ENCODE measurements at regions not wholly inside any gene's neighbourhood (a gene's known extent, or its start where the extent isn't known, plus 50 kb on each side); places are given as distances from the start of the nearest gene placed in this dataset.

DNA sequence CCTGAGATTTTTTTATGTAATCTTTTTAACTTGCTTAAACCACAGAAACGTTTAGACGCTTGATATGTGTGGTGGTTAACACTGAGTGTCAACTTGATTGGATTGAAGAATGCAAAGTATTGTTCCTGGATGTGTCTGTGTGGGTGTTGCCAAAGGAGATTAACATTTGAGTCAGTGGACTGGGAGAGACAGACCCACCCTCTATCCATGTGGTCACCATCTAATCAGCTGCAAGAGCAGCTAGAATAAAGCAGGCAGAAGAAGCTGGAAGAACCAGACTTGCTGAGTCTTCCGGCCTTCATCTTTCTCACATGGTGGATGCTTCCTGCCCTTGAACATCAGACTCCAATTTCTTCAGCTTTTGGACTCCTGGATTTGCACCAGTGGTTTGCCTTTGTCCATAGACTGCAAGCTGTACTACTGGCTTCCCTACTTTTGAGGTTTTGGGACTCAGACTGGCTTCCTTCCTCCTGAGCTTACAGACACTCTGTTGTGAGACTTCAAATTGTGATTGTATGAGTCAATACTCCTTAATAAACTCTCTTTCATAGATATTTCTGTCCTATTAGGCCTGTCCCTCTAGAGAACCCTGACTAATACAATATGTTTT is 816.0 kb upstream of the CDH9 start:
- TF ChIP-seq TEAD4 (IDR thresholded peaks at IDR 0.05) (no peak), NFIC (IDR thresholded peaks at IDR 0.05) (no peak), EGR1 (IDR thresholded peaks at IDR 0.05) (no peak), TCF12 (IDR thresholded peaks at IDR 0.05; ENCODE audit: low read depth) (no peak), FOXM1 (IDR thresholded peaks at IDR 0.05; ENCODE audit: borderline replicate concordance, low read depth) (no peak), RAD21 (IDR thresholded peaks at IDR 0.05; ENCODE audit: low read depth) (no peak), YY1 (IDR thresholded peaks at IDR 0.05; ENCODE audit: low read depth) (no peak), CEBPB (IDR thresholded peaks at IDR 0.05) (no peak), ZBTB7A (IDR thresholded peaks at IDR 0.05; ENCODE audit: low read depth) (no peak), EP300 (IDR thresholded peaks at IDR 0.05; ENCODE audit: borderline replicate concordance) (no peak), CREB1 (IDR thresholded peaks at IDR 0.05; ENCODE audit: low read depth) (no peak), TAF1 (IDR thresholded peaks at IDR 0.05; ENCODE audit: low read depth) (no peak)
- TF ChIP-seq, protein P1, sequence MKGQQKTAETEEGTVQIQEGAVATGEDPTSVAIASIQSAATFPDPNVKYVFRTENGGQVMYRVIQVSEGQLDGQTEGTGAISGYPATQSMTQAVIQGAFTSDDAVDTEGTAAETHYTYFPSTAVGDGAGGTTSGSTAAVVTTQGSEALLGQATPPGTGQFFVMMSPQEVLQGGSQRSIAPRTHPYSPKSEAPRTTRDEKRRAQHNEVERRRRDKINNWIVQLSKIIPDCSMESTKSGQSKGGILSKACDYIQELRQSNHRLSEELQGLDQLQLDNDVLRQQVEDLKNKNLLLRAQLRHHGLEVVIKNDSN (IDR thresholded peaks at IDR 0.05): no peak
- TF ChIP-seq, protein P2, sequence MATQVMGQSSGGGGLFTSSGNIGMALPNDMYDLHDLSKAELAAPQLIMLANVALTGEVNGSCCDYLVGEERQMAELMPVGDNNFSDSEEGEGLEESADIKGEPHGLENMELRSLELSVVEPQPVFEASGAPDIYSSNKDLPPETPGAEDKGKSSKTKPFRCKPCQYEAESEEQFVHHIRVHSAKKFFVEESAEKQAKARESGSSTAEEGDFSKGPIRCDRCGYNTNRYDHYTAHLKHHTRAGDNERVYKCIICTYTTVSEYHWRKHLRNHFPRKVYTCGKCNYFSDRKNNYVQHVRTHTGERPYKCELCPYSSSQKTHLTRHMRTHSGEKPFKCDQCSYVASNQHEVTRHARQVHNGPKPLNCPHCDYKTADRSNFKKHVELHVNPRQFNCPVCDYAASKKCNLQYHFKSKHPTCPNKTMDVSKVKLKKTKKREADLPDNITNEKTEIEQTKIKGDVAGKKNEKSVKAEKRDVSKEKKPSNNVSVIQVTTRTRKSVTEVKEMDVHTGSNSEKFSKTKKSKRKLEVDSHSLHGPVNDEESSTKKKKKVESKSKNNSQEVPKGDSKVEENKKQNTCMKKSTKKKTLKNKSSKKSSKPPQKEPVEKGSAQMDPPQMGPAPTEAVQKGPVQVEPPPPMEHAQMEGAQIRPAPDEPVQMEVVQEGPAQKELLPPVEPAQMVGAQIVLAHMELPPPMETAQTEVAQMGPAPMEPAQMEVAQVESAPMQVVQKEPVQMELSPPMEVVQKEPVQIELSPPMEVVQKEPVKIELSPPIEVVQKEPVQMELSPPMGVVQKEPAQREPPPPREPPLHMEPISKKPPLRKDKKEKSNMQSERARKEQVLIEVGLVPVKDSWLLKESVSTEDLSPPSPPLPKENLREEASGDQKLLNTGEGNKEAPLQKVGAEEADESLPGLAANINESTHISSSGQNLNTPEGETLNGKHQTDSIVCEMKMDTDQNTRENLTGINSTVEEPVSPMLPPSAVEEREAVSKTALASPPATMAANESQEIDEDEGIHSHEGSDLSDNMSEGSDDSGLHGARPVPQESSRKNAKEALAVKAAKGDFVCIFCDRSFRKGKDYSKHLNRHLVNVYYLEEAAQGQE (IDR thresholded peaks at IDR 0.05; ENCODE audit: low read depth): no peak

DNA sequence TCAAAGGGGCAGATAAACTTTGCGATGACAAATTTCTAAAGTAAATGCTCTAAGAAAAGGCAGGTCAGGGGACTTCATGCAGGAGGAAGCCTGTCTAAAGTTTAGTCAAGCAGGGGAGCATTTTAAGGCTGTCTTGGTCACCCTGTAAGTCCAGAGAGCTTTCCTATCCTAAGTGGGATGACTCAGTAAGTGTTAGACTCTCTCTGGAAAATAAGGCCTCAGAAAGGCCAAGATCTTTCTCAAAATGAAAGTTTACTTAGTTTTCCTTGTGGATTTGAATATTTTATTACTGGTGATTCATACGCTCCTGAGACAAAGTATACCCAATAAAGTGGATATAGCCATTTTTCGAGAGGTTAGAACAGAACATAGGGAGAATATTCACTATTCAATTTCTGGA is 806.9 kb upstream of the CDH9 start:
- TF ChIP-seq CEBPB (IDR thresholded peaks at IDR 0.05) (no peak), CREB1 (IDR thresholded peaks at IDR 0.05; ENCODE audit: low read depth) (no peak), TAF1 (IDR thresholded peaks at IDR 0.05; ENCODE audit: low read depth) (no peak), TEAD4 (IDR thresholded peaks at IDR 0.05) (no peak), EGR1 (IDR thresholded peaks at IDR 0.05) (no peak)
- TF ChIP-seq, protein P2 (IDR thresholded peaks at IDR 0.05; ENCODE audit: low read depth): no peak

DNA sequence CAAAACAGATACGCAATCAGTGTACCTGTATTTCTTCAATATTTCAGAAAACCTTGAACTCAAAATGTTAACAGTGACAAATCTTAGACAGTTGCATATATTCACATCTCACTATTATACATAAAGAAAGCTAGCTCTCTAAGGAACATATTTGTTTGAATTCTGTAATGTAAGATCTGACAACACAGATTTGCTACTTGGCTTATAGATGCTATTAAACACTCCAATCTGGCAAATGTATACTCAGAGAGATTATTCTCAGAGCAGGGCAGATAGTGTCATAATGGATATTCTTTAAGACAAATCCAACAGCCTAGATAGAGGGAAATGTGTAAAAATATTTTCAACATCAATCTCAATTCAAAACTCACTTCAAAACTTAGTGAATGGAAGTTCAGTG is 794.5 kb upstream of the CDH9 start:
- TF ChIP-seq NFIC (IDR thresholded peaks at IDR 0.05): no peak
- TF ChIP-seq CEBPB (IDR thresholded peaks at IDR 0.05): no peak
- TF ChIP-seq, protein P3, sequence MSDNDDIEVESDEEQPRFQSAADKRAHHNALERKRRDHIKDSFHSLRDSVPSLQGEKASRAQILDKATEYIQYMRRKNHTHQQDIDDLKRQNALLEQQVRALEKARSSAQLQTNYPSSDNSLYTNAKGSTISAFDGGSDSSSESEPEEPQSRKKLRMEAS (IDR thresholded peaks at IDR 0.05): no peak
- TF ChIP-seq, protein P2 (IDR thresholded peaks at IDR 0.05; ENCODE audit: low read depth): no peak
- no peak for TF ChIP-seq FOXM1 (IDR thresholded peaks at IDR 0.05; ENCODE audit: borderline replicate concordance, low read depth)
- no peak for TF ChIP-seq ZBTB7A (IDR thresholded peaks at IDR 0.05; ENCODE audit: low read depth)
- no peak for TF ChIP-seq RAD21 (IDR thresholded peaks at IDR 0.05; ENCODE audit: low read depth)
- no peak for TF ChIP-seq TCF12 (IDR thresholded peaks at IDR 0.05; ENCODE audit: low read depth)
- no peak for TF ChIP-seq EGR1 (IDR thresholded peaks at IDR 0.05)
- TF ChIP-seq TEAD4 (IDR thresholded peaks at IDR 0.05): no peak
- no peak for TF ChIP-seq TAF1 (IDR thresholded peaks at IDR 0.05; ENCODE audit: low read depth)
- TF ChIP-seq EP300 (IDR thresholded peaks at IDR 0.05; ENCODE audit: borderline replicate concordance): no peak

DNA sequence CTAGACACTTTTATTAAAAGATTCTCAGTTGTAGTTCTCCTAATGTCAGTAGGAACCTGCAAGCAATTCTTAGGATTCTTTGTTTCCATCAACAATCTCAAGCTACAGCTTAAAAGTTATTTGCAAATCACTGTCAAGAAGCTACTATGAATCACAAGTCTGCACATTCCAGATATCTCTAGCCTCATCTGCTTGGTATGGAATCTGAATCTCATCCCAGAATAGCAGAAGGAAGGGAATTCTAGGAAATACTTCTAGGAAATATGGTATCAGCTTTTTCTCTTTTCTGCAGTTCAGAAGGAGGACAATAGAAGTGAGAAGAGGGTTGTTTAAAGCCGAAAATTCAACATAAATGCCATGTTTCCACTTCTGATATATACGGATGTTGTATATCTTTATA is 792.2 kb upstream of the CDH9 start:
- TF ChIP-seq EGR1 (IDR thresholded peaks at IDR 0.05) (no peak), NFIC (IDR thresholded peaks at IDR 0.05) (no peak), TEAD4 (IDR thresholded peaks at IDR 0.05) (no peak), EP300 (IDR thresholded peaks at IDR 0.05; ENCODE audit: borderline replicate concordance) (no peak), ZBTB7A (IDR thresholded peaks at IDR 0.05; ENCODE audit: low read depth) (no peak), TCF12 (IDR thresholded peaks at IDR 0.05; ENCODE audit: low read depth) (no peak), TAF1 (IDR thresholded peaks at IDR 0.05; ENCODE audit: low read depth) (no peak), CEBPB (IDR thresholded peaks at IDR 0.05) (no peak), CREB1 (IDR thresholded peaks at IDR 0.05; ENCODE audit: low read depth) (no peak), FOXM1 (IDR thresholded peaks at IDR 0.05; ENCODE audit: borderline replicate concordance, low read depth) (no peak)
- TF ChIP-seq, protein P3 (IDR thresholded peaks at IDR 0.05): no peak
- TF ChIP-seq, protein P2 (IDR thresholded peaks at IDR 0.05; ENCODE audit: low read depth): no peak
- TF ChIP-seq, protein P1 (IDR thresholded peaks at IDR 0.05): no peak

Measured in Ishikawa (cell line).